ENCODE measurements at regions not wholly inside any gene's neighbourhood (a gene's known extent, or its start where the extent isn't known, plus 50 kb on each side); places are given as distances from the start of the nearest gene placed in this dataset.

DNA sequence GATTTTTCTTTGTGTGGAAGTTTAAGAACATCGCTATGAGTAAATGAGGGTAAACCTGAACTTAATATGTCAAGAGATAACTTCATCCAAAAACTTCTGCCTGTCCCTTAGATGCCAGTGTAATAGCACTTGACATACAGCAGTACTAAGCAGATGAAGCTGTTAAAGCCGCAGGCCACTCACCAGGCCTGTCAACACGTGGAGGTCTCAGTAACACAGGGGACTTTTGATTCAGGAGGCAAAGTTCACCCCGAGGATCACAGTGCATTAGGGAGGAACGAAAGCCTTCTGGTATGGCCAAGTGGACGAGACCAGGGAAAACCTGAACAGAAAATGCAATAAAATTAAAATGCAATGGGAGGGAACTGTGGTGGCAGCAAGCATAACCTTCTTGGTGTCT is 235.7 kb downstream of the CHD9NB start (continued):
- TF ChIP-seq, protein P1, sequence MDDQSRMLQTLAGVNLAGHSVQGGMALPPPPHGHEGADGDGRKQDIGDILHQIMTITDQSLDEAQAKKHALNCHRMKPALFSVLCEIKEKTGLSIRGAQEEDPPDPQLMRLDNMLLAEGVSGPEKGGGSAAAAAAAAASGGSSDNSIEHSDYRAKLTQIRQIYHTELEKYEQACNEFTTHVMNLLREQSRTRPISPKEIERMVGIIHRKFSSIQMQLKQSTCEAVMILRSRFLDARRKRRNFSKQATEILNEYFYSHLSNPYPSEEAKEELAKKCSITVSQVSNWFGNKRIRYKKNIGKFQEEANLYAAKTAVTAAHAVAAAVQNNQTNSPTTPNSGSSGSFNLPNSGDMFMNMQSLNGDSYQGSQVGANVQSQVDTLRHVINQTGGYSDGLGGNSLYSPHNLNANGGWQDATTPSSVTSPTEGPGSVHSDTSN (CRISPR knock-in tag; IDR thresholded peaks at IDR 0.05) = no peak
- TF ChIP-seq, protein P2, sequence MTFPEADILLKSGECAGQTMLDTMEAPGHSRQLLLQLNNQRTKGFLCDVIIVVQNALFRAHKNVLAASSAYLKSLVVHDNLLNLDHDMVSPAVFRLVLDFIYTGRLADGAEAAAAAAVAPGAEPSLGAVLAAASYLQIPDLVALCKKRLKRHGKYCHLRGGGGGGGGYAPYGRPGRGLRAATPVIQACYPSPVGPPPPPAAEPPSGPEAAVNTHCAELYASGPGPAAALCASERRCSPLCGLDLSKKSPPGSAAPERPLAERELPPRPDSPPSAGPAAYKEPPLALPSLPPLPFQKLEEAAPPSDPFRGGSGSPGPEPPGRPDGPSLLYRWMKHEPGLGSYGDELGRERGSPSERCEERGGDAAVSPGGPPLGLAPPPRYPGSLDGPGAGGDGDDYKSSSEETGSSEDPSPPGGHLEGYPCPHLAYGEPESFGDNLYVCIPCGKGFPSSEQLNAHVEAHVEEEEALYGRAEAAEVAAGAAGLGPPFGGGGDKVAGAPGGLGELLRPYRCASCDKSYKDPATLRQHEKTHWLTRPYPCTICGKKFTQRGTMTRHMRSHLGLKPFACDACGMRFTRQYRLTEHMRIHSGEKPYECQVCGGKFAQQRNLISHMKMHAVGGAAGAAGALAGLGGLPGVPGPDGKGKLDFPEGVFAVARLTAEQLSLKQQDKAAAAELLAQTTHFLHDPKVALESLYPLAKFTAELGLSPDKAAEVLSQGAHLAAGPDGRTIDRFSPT (tag by site-specific recombination; IDR thresholded peaks at IDR 0.05) = no peak
- TF ChIP-seq ZNF549 (tag by site-specific recombination; IDR thresholded peaks at IDR 0.05) = no peak

DNA sequence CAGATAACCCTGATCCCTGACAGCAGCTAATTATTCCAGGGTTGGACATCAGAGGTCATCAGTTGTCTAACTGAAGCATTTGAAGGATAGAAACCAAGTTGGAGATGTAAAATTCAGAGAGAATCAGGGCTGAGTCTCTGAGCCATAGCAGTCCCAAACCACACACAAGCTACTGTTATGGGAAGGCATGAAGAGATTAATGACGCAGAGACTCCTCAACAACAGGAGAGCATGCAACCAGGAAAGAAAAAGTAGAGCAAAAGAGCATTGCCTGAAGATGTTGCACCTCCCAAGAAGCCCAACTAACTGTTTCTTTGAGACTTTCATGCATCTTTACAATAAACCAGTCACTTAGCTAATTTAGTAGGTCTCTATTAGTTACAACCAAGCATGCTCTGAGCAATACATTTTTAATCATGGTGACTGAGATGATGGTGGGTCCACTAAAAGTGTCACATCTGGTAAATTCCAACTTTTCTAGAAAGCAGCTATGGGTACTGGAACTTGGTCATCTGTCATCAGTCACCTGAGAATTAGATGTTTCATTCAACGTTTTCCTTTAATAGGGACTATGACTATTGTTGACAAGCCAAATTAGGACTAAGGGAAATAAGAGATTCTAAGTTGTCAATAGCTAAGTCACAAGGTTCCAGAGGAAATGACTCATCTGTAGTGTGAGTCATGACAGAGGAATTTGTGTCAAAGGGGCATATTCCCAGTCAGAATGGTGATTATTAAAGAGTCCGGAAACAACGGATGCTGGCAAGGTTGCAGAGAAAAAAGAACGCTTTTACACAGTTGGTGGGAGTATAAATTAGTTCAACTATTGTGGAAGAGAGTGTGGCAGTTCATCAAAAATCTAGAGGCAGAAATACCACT is 239.8 kb downstream of the CHD9NB start:
- Histone ChIP-seq H3K4me1 (ENCODE audit: control insufficient read depth, insufficient read depth, low read length) (no peaks in the 10 kb centered on the region), H3K9me3 (ENCODE audit: control insufficient read depth, insufficient read depth, low read depth, low read length) (no peaks in the 10 kb centered on the region), H3K27ac (ENCODE audit: extremely low read depth, low read depth, low read length) (no peak overlapping the region), H3K36me3 (ENCODE audit: control insufficient read depth in 2 of 2, insufficient read depth in 1 of 2, low read length in 2 of 2) (no peaks in the 10 kb centered on the region), H3K4me3 (ENCODE audit: low read depth, low read length) (no peak overlapping the region)
- TF ChIP-seq ZNF416 (tag by site-specific recombination; IDR thresholded peaks at IDR 0.05) (no peak), ZNF544 (tag by site-specific recombination; IDR thresholded peaks at IDR 0.05) (no peak), ZFP37 (tag by site-specific recombination; IDR thresholded peaks at IDR 0.05) (no peak), ZBTB21 (tag by site-specific recombination; IDR thresholded peaks at IDR 0.05) (no peak), ZSCAN16 (tag by site-specific recombination; IDR thresholded peaks at IDR 0.05) (no peak), ZNF624 (tag by site-specific recombination; IDR thresholded peaks at IDR 0.05) (no peak), ZNF211 (tag by site-specific recombination; IDR thresholded peaks at IDR 0.05; ENCODE audit: low read depth) (no peak), OVOL3 (tag by site-specific recombination; IDR thresholded peaks at IDR 0.05) (no peak), ZNF514 (tag by site-specific recombination; IDR thresholded peaks at IDR 0.05) (no peak), SCRT2 (tag by site-specific recombination; IDR thresholded peaks at IDR 0.05) (no peak), ZNF660 (tag by site-specific recombination; IDR thresholded peaks at IDR 0.05) (no peak), SETDB1 (IDR thresholded peaks at IDR 0.05; ENCODE audit: insufficient read length, low read length) (peak; percentile 61), ZNF830 (tag by site-specific recombination; IDR thresholded peaks at IDR 0.05; ENCODE audit: low read depth) (no peak), ZNF623 (tag by site-specific recombination; IDR thresholded peaks at IDR 0.05) (no peak), ZNF654 (tag by site-specific recombination; IDR thresholded peaks at IDR 0.05; ENCODE audit: low read depth) (no peak), ZNF701 (tag by site-specific recombination; IDR thresholded peaks at IDR 0.05) (no peak)
- TF ChIP-seq, protein P3, sequence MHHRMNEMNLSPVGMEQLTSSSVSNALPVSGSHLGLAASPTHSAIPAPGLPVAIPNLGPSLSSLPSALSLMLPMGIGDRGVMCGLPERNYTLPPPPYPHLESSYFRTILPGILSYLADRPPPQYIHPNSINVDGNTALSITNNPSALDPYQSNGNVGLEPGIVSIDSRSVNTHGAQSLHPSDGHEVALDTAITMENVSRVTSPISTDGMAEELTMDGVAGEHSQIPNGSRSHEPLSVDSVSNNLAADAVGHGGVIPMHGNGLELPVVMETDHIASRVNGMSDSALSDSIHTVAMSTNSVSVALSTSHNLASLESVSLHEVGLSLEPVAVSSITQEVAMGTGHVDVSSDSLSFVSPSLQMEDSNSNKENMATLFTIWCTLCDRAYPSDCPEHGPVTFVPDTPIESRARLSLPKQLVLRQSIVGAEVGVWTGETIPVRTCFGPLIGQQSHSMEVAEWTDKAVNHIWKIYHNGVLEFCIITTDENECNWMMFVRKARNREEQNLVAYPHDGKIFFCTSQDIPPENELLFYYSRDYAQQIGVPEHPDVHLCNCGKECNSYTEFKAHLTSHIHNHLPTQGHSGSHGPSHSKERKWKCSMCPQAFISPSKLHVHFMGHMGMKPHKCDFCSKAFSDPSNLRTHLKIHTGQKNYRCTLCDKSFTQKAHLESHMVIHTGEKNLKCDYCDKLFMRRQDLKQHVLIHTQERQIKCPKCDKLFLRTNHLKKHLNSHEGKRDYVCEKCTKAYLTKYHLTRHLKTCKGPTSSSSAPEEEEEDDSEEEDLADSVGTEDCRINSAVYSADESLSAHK (tag by site-specific recombination; IDR thresholded peaks at IDR 0.05) = no peak
- TF ChIP-seq, protein P4, sequence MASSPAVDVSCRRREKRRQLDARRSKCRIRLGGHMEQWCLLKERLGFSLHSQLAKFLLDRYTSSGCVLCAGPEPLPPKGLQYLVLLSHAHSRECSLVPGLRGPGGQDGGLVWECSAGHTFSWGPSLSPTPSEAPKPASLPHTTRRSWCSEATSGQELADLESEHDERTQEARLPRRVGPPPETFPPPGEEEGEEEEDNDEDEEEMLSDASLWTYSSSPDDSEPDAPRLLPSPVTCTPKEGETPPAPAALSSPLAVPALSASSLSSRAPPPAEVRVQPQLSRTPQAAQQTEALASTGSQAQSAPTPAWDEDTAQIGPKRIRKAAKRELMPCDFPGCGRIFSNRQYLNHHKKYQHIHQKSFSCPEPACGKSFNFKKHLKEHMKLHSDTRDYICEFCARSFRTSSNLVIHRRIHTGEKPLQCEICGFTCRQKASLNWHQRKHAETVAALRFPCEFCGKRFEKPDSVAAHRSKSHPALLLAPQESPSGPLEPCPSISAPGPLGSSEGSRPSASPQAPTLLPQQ (tag by site-specific recombination; IDR thresholded peaks at IDR 0.05) = peak; percentile 29; the same call in 1 of the 2 replicates
- POLR2A ChIA-PET = no interaction called here
- CTCF ChIA-PET = interaction anchor here (0.6 to 1.0 kb wide), 6 partner anchors 12 to 621 kb away, joined by 3 to 4 read pairs (median 3); no protein-coding TSS in a partner anchor

Measured in HEK293 (cell line).